SH-SY5Y (cell line): ENCODE measurements at regions not wholly inside any gene's neighbourhood (a gene's known extent, or its start where the extent isn't known, plus 50 kb on each side); places are given as distances from the start of the nearest gene placed in this dataset.

Experiments used
- GATA2 ChIP-seq: IDR thresholded peaks from 2 replicates; pipeline ENCODE4 v1.6.1; 2011; ENCODE audit warnings: mild to moderate bottlenecking, low read depth, low read length
- GATA3 ChIP-seq: IDR thresholded peaks from 2 replicates; pipeline ENCODE4 v1.6.1; 2011; ENCODE audit warnings: low read depth, mild to moderate bottlenecking, low read length, moderate library complexity

GRCh38 chr15:61449186-61449702, 220.1 kb upstream of the RORA start:
- TF ChIP-seq GATA2, result no peak

DNA sequence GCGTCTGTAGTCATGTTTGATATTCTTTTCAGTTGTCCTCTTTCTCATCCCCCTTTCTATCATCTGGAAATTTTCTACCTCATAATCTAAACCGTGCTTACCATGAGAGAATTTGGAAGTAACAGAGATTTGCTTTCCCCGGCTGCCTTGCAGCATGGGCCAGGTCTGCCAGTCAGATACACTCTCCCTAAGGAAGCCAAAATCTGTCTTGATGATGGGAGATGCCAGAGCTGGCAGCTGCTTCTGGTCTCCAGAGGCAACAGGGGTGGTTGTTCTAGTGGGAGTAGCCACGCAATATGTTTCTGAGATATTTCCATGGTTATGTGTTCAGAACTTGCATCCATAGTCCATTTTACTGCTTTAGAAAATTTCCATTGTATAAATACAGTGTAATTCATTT, 218.9 kb upstream of the RORA start:
- TF ChIP-seq GATA2, result no peak
- no peak for TF ChIP-seq GATA3

DNA sequence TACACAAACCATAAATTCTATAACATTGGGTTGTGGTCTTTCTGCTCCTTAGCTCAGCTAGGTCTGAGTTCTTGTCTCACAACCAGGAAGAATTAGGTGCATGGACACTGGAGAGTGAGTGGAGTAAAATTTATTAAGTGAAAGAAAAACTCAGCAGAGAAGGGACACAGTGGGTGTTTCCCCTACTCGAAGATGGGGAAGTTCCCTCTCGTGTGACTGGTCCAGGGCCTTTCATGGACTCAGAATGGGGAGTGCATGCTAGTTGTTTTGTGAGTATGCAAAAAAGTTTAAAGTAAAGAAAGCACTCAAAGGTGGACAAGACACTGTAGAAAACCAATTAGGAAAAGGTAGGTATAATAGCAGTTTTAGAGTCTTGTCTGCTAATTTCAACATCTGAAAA, 215.5 kb upstream of the RORA start:
- no peak for TF ChIP-seq GATA2
- no peak for TF ChIP-seq GATA3

GRCh38 chr15:61442821-61443220, 213.7 kb upstream of the RORA start:
- TF ChIP-seq GATA2 (no peak), GATA3 (no peak)

DNA sequence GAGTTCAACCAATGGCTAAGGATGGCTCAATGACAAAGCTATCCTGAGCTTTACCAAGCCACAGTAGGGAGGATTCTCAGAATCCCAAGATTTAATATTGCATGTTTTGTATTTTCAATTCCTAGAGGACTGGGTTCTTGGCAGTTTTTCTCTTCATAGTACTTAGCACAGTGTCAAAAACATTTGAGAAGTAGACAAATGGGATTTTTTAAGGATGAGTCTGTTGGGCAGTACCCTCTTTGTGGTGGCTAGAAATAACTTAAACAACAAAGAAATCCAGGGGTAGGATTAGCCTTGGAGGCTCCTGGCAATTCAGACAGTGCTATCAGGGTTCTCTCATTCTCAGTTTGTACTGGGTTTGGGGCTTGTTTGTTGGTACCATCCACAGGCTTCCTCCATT, 212.8 kb upstream of the RORA start:
- TF ChIP-seq GATA2 (no peak), GATA3 (no peak)

DNA sequence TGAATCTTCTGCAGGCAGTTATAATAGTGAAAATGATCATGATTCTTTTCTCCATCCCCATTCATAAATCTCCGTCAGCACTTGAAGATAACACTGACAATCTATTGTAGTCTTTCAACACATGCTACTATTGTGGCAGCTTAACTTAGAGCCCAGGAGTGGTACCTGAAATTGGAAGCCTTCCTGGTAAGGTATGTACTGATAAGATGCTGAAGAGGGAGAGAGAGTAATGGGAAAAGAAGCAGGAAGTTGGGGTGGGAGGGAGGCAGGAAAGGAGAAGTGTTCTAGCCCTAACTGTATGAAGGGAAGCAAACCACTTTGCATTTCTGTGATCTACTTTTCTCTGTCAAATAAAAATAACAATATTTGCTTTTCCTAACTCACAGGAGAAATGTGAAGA, 197.4 kb upstream of the RORA start:
- no peak for TF ChIP-seq GATA2
- no peak for TF ChIP-seq GATA3

- TF ChIP-seq GATA2, result no peak
- TF ChIP-seq GATA3, result no peak
These were observed 196.8 kb upstream of the RORA start for GRCh38 chr15:61425934-61426333.

DNA sequence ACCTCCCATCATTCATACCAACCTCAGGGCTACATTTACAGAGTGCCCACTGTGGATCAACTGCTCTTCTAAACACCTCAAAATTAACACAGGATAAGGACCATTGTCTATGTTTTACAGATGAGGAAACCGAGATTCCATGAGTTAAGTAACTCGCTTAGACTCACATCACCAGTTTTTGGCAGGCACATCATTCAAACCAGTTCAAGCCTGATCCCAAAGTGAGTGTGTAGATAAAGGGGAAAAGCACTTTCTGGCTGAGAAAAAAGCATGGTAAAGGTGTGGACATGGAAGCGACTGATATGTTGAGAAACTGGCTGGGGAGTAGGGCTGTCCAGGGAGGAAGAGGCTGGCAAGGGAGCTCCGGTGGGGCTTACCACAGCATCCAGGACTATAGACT, 193.7 kb upstream of the RORA start:
- TF ChIP-seq GATA3 (no peak), GATA2 (no peak)

DNA sequence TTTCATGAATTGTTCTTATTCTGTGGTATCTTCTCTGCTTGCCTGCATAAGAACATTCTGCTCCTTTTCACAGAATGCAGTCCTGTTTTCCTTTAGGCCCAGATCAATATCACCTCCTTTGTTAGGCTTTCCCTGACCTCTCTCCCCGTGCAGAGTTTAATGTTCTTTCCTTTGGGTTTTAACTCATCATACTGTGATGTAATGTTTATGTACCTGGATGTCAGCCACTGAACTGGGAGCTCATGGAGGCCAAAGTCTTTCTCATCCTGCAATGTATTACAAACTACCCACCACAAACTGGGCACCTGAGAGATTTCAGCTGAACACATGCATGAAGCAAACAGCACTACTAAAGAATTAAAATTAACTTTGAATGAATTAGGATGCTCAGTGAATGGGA, 192.8 kb upstream of the RORA start:
- TF ChIP-seq GATA3 (no peak), GATA2 (no peak)

DNA sequence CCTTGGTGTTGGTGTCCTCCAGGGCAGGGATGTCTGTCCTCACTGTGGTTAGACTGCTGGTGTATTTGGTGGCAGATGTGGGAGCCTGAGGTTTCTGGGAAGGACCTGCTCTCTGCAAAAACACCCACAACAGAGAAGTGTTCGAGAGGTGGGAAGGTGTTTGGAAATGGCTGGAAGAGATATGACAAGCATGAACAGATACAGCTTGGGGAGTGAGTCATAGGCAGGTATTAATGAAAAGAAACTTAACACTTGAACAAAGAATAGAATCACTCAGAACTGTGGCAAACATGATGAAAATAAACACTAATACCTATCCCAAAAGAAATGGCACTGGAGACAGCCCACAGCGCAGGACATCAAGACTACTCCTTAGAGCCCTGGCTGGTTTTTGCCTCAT, 192.4 kb upstream of the RORA start:
- TF ChIP-seq GATA2 (no peak), GATA3 (no peak)

- TF ChIP-seq GATA3 (no peak), GATA2 (no peak)
These were observed 191.4 kb upstream of the RORA start for GRCh38 chr15:61420546-61420945.

DNA sequence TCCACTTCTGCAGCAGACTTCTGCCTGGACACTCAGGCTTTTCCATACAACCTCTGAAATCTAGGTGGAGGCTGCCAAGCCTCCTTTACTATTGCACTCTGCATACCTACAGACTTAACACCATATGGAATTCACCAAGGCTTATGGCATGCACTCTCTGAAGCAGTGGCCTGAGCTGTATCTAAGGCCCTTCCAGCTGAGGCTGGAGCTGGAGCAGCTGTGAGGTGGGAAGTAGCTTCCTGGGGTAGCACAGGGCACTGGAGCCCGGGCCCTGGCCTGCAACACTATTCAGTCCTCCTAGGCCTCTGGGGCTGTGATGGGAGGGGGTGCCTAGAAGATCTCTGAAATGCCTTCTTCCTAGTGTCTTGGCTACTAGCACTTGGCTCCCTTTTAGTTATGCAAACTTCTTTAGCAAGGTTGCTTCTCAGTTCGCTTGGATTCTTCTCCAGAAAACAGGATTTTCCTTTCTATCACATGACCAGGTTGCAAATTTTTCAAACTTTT, 186.6 kb upstream of the RORA start:
- no peak for TF ChIP-seq GATA3
- no peak for TF ChIP-seq GATA2

GRCh38 chr15:61411902-61412510, 182.9 kb upstream of the RORA start:
- TF ChIP-seq GATA3, result no peak
- no peak for TF ChIP-seq GATA2

DNA sequence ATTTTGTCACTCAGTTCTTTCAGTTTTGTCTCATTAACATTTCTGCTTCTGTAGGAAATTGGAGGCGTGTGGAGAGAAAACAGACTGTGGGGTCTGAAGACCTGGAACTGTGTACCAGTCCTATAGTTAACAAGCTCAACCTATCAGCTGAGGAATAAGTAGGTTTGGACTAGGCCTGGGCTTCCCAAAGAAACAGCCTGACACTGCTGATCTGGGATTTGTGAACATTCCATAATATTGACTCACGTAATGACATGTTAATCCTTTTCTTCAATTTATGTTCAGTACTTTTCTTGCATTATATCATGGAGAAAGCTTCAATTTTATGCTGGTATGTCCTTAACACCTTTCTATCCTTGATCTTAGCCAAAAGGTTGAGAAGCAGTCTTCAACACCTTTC, 181.6 kb upstream of the RORA start:
- TF ChIP-seq GATA3 (no peak), GATA2 (no peak)

GRCh38 chr15:61404567-61404966, 175.5 kb upstream of the RORA start:
- no peak for TF ChIP-seq GATA3
- no peak for TF ChIP-seq GATA2

- TF ChIP-seq GATA3, result no peak
- TF ChIP-seq GATA2, result no peak
These were observed 174.8 kb upstream of the RORA start for GRCh38 chr15:61403884-61404283.
